ENCODE measurements at regions not wholly inside any gene's neighbourhood (a gene's known extent, or its start where the extent isn't known, plus 50 kb on each side); places are given as distances from the start of the nearest gene placed in this dataset.

- TF ChIP-seq EZH2 (IDR thresholded peaks at IDR 0.05; ENCODE audit: borderline replicate concordance) = no peak
- no peak for TF ChIP-seq CTCF (IDR thresholded peaks at IDR 0.05; ENCODE audit: poor library complexity)
- no peak for TF ChIP-seq EZH2phosphoT487 (IDR thresholded peaks at IDR 0.05; ENCODE audit: low read depth, severe bottlenecking, unreplicated experiment)
Observed at GRCh38 chr2:60633615-60634014, 80.2 kb upstream of the BCL11A start.
